Activated T-cell treated with anti-CD3 and anti-CD28 coated beads, Interleukin-2, amount 50 U/mL, for 4 hours (primary cell): ENCODE measurements at regions not wholly inside any gene's neighbourhood (a gene's known extent, or its start where the extent isn't known, plus 50 kb on each side); places are given as distances from the start of the nearest gene placed in this dataset.

ENCODE experiments used
- ATAC-seq, 2 donors: fragments of 200-7000 bp; cut with Tn5 transposase; one replicate each; pipeline ENCODE4 v1.10.0; 2021
- DNase-seq: peaks from one replicate; pipeline ENCODE4 v3.0.0-alpha.2; 2020
- H3K27me3 Mint-ChIP-seq: one replicate; pipeline ENCODE4 v1.8.0; 2021; ENCODE audit warnings: low read depth, mixed read lengths
- H3K36me3 Mint-ChIP-seq: one replicate; pipeline ENCODE4 v1.8.0; 2022; ENCODE audit warnings: mixed read lengths; ENCODE audit not compliant: insufficient read depth
- H3K4me1 Mint-ChIP-seq: one replicate; pipeline ENCODE4 v1.8.0; 2021; ENCODE audit warnings: low read depth, mixed read lengths
- H3K4me3 Mint-ChIP-seq: one replicate; pipeline ENCODE4 v1.8.0; 2021; ENCODE audit warnings: mild to moderate bottlenecking, moderate library complexity, mixed read lengths
- H3K9me3 Mint-ChIP-seq: one replicate; pipeline ENCODE4 v1.8.0; 2021; ENCODE audit warnings: mixed read lengths

DNA sequence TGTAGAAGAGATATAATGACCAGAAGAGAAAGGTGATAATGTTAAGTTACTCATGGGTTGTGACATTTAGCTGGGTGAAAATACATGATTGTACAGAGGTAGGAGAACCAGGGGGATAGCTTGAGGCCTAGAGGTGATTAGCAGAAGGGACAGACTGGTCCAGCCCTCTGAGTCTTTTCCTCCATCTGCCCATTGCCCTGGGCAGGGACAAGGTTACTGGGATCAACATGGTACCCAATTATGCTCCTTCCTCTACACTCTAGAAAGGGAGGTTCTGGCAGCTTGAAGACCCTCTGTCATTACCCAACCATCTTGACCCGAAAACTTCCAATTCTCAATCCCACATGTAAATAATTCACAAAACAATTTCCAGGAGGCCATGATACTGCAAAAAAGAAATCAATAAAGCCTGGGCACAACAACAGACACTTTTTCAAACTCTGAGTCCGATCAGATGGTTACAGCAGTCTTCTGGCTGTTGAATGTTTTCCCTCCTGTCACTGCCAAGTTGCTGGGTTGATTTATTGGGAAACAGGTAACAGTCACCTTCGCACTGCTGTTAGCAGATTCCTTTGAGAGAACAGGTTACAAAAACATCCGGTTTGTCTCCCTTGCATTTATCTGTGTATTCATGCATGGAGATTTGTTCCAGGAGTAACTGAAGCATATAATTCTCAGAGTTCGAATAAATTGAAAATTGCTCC lies 239.1 kb upstream of the HTR2A start:
- no peaks in the 10 kb centered on the region for H3K36me3 Mint-ChIP-seq
- ATAC-seq, result no peak
- DNase-seq, result no peak
- no peaks in the 10 kb centered on the region for H3K9me3 Mint-ChIP-seq
- H3K27me3 Mint-ChIP-seq, result peaks cover 1% of the 10 kb centered on the region
- H3K4me3 Mint-ChIP-seq, result no peak overlapping the region
- H3K4me1 Mint-ChIP-seq, result no peaks in the 10 kb centered on the region

DNA sequence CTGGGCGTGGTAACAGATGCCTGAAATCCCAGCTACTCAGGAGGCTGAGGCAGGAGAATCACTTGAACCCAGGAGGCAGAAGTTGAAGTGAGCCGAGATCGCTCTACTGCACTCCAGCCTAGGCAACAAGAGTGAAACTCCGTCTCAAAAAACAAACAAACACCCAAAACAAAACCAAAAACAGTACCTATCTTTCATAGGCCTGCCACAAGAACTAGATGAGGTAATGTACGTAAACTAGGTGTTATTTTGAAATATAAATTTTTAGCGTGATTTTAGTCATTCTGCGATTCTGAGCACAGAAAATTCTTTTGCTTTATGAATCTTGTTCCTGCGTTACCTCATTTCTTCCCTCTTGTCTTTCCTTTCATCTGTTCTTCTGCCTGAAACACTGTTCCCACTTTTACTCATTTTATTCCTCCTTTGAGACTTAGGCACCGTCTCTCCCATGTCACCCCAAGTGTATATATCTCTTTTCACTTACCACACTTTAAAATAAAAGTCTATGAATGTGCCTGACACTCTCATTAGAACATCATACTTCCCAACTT lies 238.2 kb upstream of the HTR2A start:
- Mint-ChIP-seq H3K9me3 (no peaks in the 10 kb centered on the region), H3K4me3 (no peak overlapping the region), H3K36me3 (no peaks in the 10 kb centered on the region), H3K27me3 (peaks cover 1% of the 10 kb centered on the region), H3K4me1 (no peaks in the 10 kb centered on the region)
- no peak for DNase-seq
- ATAC-seq, result no peak

GRCh38 chr13:47133011-47133445 lies 236.2 kb upstream of the HTR2A start:
- peaks cover 1% of the 10 kb centered on the region for H3K27me3 Mint-ChIP-seq
- H3K4me1 Mint-ChIP-seq, result no peaks in the 10 kb centered on the region
- DNase-seq (no peak), ATAC-seq (no peak)
- H3K9me3 Mint-ChIP-seq, result no peaks in the 10 kb centered on the region
- H3K4me3 Mint-ChIP-seq, result no peak overlapping the region
- H3K36me3 Mint-ChIP-seq, result no peaks in the 10 kb centered on the region

DNA sequence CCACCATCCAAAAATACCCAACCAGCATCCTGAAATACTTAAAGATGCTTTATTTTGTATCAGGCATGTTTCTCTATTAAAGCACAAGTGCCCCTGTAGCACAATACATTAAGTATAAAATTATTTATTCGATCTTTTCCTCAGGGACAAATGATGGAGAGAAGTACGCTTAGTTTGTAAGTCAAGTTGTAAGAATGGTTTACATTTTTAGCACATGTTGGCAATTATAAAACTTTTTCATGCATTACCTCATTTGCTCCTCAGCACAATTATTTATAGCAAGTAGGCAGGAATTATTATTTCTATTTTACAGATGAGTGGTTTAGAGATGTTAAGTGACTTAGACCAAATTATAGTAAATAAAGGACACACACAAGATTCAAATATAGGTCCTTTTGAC lies 232.6 kb upstream of the HTR2A start:
- Mint-ChIP-seq H3K9me3 (no peaks in the 10 kb centered on the region), H3K27me3 (peaks cover 1% of the 10 kb centered on the region)
- ATAC-seq, result no peak

GRCh38 chr13:47126432-47126831 lies 229.6 kb upstream of the HTR2A start:
- H3K27me3 Mint-ChIP-seq, result peaks cover 1% of the 10 kb centered on the region
- no peaks in the 10 kb centered on the region for H3K36me3 Mint-ChIP-seq
- DNase-seq (no peak), ATAC-seq (no peak)
- H3K4me1 Mint-ChIP-seq, result no peaks in the 10 kb centered on the region
- no peaks in the 10 kb centered on the region for H3K9me3 Mint-ChIP-seq
- H3K4me3 Mint-ChIP-seq, result no peak overlapping the region

More for the DNA sequence above, 232.6 kb upstream of the HTR2A start:
- no peak for DNase-seq
- no peak overlapping the region for H3K4me3 Mint-ChIP-seq
- no peaks in the 10 kb centered on the region for H3K4me1 Mint-ChIP-seq
- H3K36me3 Mint-ChIP-seq, result no peaks in the 10 kb centered on the region

DNA sequence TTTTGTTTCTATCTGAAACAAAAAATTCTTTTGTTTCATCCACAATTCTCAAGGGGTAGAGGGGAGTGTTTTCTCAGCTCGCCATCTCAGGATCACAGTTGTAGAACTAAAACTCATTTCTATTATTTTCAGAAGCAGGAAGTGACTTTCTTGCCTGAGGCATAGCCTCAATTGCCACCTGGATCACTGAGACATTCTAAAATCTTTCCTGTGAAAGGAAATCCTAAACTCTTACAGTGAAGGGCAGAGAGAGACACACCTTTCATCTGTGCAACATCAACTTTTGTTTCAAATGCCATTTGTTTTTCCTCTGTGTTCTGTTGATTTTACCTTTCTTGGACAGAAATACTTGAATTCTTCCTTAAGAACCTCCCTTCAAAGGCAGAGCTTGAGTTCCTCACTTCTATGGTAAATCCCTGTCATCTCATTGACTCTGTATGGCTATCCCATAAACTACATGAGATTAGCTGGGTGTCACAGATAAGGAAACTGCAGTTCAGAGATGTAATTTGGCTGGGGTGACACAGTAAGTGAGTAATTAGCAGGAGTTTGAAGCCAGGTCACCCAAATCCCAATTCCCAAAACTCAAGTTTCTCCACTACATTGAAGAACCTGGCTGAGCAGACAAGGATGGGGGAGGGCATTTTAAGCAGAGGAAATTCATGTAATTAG lies 224.4 kb upstream of the HTR2A start:
- ATAC-seq (no peak), DNase-seq (no peak)
- Mint-ChIP-seq H3K36me3 (no peaks in the 10 kb centered on the region), H3K4me1 (no peaks in the 10 kb centered on the region), H3K27me3 (peaks cover 3% of the 10 kb centered on the region), H3K4me3 (no peak overlapping the region), H3K9me3 (no peaks in the 10 kb centered on the region)

- no peak for DNase-seq
- H3K36me3 Mint-ChIP-seq, result no peaks in the 10 kb centered on the region
- H3K4me3 Mint-ChIP-seq, result no peak overlapping the region
- no peaks in the 10 kb centered on the region for H3K4me1 Mint-ChIP-seq
- no peaks in the 10 kb centered on the region for H3K9me3 Mint-ChIP-seq
- peaks cover 3% of the 10 kb centered on the region for H3K27me3 Mint-ChIP-seq
- no peak for ATAC-seq
These were observed 223.4 kb upstream of the HTR2A start for GRCh38 chr13:47120282-47120681.

DNA sequence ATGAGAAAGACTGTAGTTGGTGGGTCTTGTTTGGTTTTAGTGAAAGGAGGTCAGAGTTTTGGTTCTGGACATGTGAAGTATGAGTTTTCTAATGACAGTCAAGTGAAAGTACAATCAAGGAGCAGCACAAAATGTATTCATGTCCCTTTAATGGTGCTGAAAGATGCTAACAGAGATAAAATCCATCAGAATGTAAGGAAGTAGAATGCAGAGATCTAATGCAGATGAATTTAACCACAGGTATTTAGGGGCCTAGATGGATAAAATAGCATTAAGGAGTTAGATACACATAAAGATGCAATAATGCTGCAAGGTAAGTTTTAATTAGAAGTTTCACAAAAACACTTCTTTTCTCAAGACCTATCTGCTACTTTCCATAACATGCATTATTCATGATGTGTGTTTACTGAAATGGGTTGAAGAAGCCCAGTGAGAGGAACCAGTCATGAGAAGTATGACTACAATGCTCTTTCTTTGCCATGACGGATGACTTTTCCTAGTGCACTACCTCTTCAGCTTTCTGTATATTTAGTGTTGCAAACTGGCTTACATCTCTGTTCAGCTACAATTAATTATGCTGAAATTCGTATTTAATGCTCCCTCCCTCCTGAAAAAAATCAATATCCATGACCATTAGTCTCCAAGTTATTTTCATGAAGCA lies 222.9 kb upstream of the HTR2A start:
- Mint-ChIP-seq H3K4me1 (no peaks in the 10 kb centered on the region), H3K4me3 (no peak overlapping the region), H3K27me3 (peaks cover 3% of the 10 kb centered on the region), H3K9me3 (no peaks in the 10 kb centered on the region), H3K36me3 (no peaks in the 10 kb centered on the region)
- ATAC-seq (no peak), DNase-seq (no peak)

DNA sequence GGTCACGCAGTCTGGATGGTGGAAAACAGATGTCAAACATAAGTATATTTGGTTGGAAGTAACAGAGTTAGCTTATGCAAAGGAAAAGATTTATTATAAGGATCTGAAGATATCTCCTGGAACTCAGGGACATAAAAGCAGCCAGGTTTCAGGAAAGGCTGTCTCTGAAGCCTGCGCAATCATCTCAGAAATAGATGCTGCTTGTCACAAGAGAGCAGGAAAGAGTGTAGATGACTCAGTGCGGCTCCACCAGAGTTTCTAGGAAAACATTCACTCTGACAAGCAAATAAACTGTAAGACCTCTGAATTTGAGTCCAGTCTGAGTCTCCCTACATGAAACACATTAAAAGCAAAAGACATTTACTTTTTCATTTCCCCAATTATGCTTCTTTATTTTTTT lies 220.4 kb upstream of the HTR2A start:
- no peak for ATAC-seq
- no peaks in the 10 kb centered on the region for H3K36me3 Mint-ChIP-seq
- DNase-seq, result no peak
- no peaks in the 10 kb centered on the region for H3K9me3 Mint-ChIP-seq
- peaks cover 3% of the 10 kb centered on the region for H3K27me3 Mint-ChIP-seq
- H3K4me3 Mint-ChIP-seq, result no peak overlapping the region
- H3K4me1 Mint-ChIP-seq, result no peaks in the 10 kb centered on the region

DNA sequence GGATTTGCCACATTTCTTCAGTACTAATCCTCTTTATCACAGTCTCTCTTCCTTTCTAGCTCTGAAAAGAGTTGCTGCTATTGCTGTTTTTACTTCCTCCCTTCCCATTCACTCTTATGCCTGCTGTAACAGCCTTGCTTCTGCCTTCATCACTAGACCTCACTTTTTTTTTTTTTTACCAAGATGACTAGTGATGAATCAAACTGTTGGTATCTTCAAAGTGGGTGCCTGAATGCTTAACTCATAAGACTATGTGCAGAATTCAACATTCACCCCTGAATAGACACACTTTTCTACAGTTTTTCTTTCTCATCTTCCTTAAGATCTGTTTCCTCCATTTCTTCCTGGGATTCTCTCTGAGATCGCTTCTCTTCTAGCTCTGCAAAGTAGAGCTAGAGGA lies 217.2 kb upstream of the HTR2A start:
- no peak for DNase-seq
- H3K27me3 Mint-ChIP-seq, result no peaks in the 10 kb centered on the region
- H3K4me3 Mint-ChIP-seq, result no peak overlapping the region
- H3K4me1 Mint-ChIP-seq, result no peaks in the 10 kb centered on the region
- no peaks in the 10 kb centered on the region for H3K9me3 Mint-ChIP-seq
- H3K36me3 Mint-ChIP-seq, result no peaks in the 10 kb centered on the region
- ATAC-seq, result no peak

DNA sequence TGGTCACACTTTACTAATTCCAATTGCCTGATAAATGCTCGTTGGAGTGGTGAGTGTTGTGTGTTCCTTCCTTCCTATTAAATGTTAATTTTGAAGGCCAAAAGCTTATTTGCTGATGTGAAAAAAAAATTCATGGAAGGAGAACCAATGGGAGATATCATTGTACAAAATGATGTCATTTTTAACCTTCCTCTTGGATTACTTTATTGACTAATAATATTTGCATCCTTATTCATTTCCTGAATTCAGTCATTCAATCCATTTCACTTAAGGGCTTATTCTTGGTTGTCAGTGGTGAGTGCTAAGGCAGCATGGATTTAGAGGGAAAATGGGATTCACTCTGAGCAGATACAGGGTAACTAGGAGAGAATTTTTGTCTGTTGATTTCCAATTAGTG lies 216.0 kb upstream of the HTR2A start:
- H3K9me3 Mint-ChIP-seq, result no peaks in the 10 kb centered on the region
- no peak overlapping the region for H3K4me3 Mint-ChIP-seq
- no peaks in the 10 kb centered on the region for H3K27me3 Mint-ChIP-seq
- no peaks in the 10 kb centered on the region for H3K36me3 Mint-ChIP-seq
- H3K4me1 Mint-ChIP-seq, result no peaks in the 10 kb centered on the region
- ATAC-seq (no peak), DNase-seq (no peak)

DNA sequence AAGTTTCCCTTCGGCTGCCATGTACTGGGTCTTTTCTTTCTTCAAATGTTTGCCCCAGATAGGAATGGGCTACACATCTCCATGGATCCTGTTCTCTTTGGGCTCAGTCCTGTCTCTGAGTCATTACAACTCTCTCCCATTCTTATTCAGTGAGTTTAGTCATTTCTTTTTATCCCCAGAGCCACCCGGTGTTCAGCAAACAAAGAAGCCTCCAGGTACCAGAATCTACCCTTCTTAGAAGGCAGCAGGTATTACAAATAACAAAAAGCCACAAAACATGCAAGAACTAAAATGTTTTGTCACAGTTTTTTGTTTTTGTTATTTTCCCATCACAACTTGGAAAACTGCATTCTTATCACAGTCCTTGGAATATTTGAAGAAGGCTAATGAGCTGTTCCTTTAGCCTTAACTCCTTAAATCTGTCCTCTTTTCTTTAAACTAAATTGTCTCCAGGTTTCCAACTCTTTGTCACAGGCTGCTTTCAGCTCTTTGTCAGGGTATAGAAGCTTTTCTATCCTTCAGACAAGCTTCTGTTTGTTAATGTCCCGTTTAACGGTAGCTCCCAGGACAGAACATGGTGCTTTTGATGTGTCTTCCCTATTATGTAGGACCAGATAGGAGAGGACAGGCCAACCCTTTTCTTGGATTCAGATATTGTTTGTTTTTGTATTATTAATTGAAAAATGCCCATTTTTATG lies 215.5 kb upstream of the HTR2A start:
- Mint-ChIP-seq H3K27me3 (no peaks in the 10 kb centered on the region), H3K36me3 (no peaks in the 10 kb centered on the region), H3K4me1 (no peaks in the 10 kb centered on the region), H3K9me3 (no peaks in the 10 kb centered on the region), H3K4me3 (no peak overlapping the region)
- ATAC-seq (no peak), DNase-seq (no peak)

GRCh38 chr13:47111499-47111898 lies 214.6 kb upstream of the HTR2A start:
- no peak overlapping the region for H3K4me3 Mint-ChIP-seq
- ATAC-seq, result no peak
- no peaks in the 10 kb centered on the region for H3K36me3 Mint-ChIP-seq
- no peaks in the 10 kb centered on the region for H3K9me3 Mint-ChIP-seq
- no peaks in the 10 kb centered on the region for H3K27me3 Mint-ChIP-seq
- H3K4me1 Mint-ChIP-seq, result no peaks in the 10 kb centered on the region
- no peak for DNase-seq

DNA sequence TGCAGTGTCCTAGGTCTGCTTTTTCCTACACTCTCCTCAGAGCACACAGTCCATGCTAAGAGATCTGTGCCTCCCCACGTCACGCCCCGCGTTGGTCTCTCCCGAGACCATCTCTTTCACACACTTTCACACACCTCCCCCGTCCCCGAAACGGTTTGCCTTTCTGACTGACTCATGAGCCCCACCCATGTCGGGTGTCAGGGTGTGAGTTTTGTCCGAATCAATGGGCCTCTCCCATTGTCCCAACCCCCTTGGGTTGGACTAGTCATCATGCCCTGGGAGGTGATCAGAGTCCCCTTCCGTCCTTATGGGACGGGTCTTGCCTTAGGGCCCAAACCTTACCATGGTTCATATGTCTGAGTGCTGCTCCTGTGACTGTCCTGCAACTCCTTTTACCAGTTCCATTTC lies 214.0 kb upstream of the HTR2A start:
- H3K9me3 Mint-ChIP-seq, result no peaks in the 10 kb centered on the region
- H3K36me3 Mint-ChIP-seq, result no peaks in the 10 kb centered on the region
- H3K27me3 Mint-ChIP-seq, result no peaks in the 10 kb centered on the region
- H3K4me3 Mint-ChIP-seq, result no peak overlapping the region
- ATAC-seq (no peak), DNase-seq (no peak)
- H3K4me1 Mint-ChIP-seq, result no peaks in the 10 kb centered on the region
